ENCODE measurements at regions not wholly inside any gene's neighbourhood (a gene's known extent, or its start where the extent isn't known, plus 50 kb on each side); places are given as distances from the start of the nearest gene placed in this dataset.
"Not testable (repeated sequence)": the region's sequence is repeated elsewhere in the genome, so short reads cannot be mapped to it uniquely, and the experiment has no call there.

DNA sequence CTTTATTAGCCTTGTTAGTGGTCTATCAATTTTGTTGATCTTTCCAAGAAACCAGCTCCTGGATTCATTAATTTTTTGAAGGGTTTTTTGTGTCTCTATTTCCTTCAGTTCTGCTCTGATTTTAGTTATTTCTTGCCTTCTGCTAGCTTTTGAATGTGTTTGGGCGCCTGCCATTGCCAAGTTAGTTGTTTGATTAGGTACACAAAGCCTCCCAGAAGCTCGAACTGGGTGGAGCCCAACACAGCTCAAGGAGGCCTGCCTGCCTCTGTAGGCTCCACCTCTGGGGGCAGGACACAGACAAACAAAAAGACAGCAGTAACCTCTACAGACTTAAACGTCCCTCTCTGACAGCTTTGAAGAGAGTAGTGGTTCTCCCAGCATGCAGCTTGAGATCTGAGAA, 682.3 kb upstream of the ZNF804A start:
- TF ChIP-seq, protein P1, sequence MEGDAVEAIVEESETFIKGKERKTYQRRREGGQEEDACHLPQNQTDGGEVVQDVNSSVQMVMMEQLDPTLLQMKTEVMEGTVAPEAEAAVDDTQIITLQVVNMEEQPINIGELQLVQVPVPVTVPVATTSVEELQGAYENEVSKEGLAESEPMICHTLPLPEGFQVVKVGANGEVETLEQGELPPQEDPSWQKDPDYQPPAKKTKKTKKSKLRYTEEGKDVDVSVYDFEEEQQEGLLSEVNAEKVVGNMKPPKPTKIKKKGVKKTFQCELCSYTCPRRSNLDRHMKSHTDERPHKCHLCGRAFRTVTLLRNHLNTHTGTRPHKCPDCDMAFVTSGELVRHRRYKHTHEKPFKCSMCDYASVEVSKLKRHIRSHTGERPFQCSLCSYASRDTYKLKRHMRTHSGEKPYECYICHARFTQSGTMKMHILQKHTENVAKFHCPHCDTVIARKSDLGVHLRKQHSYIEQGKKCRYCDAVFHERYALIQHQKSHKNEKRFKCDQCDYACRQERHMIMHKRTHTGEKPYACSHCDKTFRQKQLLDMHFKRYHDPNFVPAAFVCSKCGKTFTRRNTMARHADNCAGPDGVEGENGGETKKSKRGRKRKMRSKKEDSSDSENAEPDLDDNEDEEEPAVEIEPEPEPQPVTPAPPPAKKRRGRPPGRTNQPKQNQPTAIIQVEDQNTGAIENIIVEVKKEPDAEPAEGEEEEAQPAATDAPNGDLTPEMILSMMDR (optimal IDR thresholded peaks at IDR 0.05 in 1 of 3, IDR thresholded peaks at IDR 0.05 in 1 of 3, conservative IDR thresholded peaks at IDR 0.05 in 1 of 3; ENCODE audit: extremely low read depth in 1 of 3, insufficient read depth in 2 of 3, low read length in 3 of 3): not testable (repeated sequence)
- TF ChIP-seq EZH2 (IDR thresholded peaks at IDR 0.05; ENCODE audit: low read length): not testable (repeated sequence)

All from keratinocyte (primary cell).